Natural killer cell treated with Interleukin-12 subunit alpha and Interleukin-12 subunit beta and Interleukin-15 and Interleukin-18, amount 100 ng/mL, for 72 hours (primary cell): ENCODE measurements at regions not wholly inside any gene's neighbourhood (a gene's known extent, or its start where the extent isn't known, plus 50 kb on each side); places are given as distances from the start of the nearest gene placed in this dataset.
"Not testable (repeated sequence)": the region's sequence is repeated elsewhere in the genome, so short reads cannot be mapped to it uniquely, and the experiment has no call there.

Source experiments
- ATAC-seq, 2 donors: fragments of 150-1000 bp; cut with Tn5 transposase in 1 of 2; sonication (Bioruptor Pico), chemical (Tn5 transposase) in 1 of 2; 2 replicates each; pipeline ENCODE4 v1.10.0; 2021
- DNase-seq: peaks from one replicate; pipeline ENCODE4 v3.0.0; 2022; ENCODE audit warnings: low spot score
- H3K27ac Mint-ChIP-seq, 2 donors: 1 replicate in 1 of 2; 2 replicates in 1 of 2; pipeline ENCODE4 v1.8.0; 2022; ENCODE audit warnings: mixed read lengths in 2 of 2, mild to moderate bottlenecking in 1 of 2, moderate library complexity in 1 of 2
- H3K27me3 Mint-ChIP-seq, 2 donors: 1 replicate in 1 of 2; 2 replicates in 1 of 2; pipeline ENCODE4 v1.8.0; 2022; ENCODE audit warnings: mixed read lengths in 2 of 2
- H3K36me3 Mint-ChIP-seq: one replicate; pipeline ENCODE4 v1.8.0; 2022; ENCODE audit warnings: mixed read lengths
- H3K4me1 Mint-ChIP-seq, 2 donors: 1 replicate in 1 of 2; 2 replicates in 1 of 2; pipeline ENCODE4 v1.8.0; 2022; ENCODE audit warnings: low read depth in 2 of 2, mixed read lengths in 2 of 2, mild to moderate bottlenecking in 1 of 2
- H3K4me3 Mint-ChIP-seq: one replicate; pipeline ENCODE4 v1.8.0; 2022; ENCODE audit warnings: mixed read lengths
- H3K9me3 Mint-ChIP-seq: 2 replicates; pipeline ENCODE4 v1.8.0; 2022; ENCODE audit warnings: mixed read lengths

GRCh38 chr1:146536028-146536427 lies 307.2 kb upstream of the NOTCH2NLA start:
- H3K27me3 Mint-ChIP-seq, H3K4me1 Mint-ChIP-seq, DNase-seq, H3K4me3 Mint-ChIP-seq, H3K27ac Mint-ChIP-seq, H3K36me3 Mint-ChIP-seq, H3K9me3 Mint-ChIP-seq: not testable (repeated sequence)
- peak in 1 of 2 donors; percentile 6 for ATAC-seq

- H3K4me1 Mint-ChIP-seq, H3K9me3 Mint-ChIP-seq, H3K27me3 Mint-ChIP-seq, ATAC-seq, H3K36me3 Mint-ChIP-seq, H3K4me3 Mint-ChIP-seq, H3K27ac Mint-ChIP-seq, DNase-seq: not testable (repeated sequence)
Observed at GRCh38 chr1:146535575-146535974, 306.8 kb upstream of the NOTCH2NLA start.

GRCh38 chr1:146530958-146531357 lies 302.1 kb upstream of the NOTCH2NLA start:
- H3K27me3 Mint-ChIP-seq, H3K4me1 Mint-ChIP-seq, H3K27ac Mint-ChIP-seq, H3K4me3 Mint-ChIP-seq, H3K36me3 Mint-ChIP-seq, ATAC-seq, DNase-seq, H3K9me3 Mint-ChIP-seq: not testable (repeated sequence)

- H3K9me3 Mint-ChIP-seq, ATAC-seq, DNase-seq, H3K4me3 Mint-ChIP-seq, H3K27me3 Mint-ChIP-seq, H3K4me1 Mint-ChIP-seq, H3K36me3 Mint-ChIP-seq, H3K27ac Mint-ChIP-seq: not testable (repeated sequence)
Observed at GRCh38 chr1:146522812-146523211, 294.0 kb upstream of the NOTCH2NLA start.

DNA sequence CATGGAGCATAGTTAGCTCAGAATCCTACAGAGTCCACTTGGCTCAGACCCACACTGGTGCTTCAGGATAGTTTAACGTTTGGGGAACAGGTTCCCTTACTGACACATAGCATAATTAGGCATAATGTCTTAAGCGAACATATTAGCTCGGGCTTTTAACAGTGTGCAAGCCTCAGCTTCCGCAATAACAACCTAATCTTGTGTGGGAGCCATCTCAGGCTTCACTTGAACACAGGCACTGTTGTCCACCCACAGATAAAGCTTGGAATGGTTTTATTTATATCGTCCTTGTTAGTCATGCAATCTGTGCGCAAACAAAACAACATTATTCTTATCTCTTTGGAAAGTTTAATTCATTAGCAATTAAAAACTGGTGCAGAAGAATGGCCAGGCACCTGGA lies 293.5 kb upstream of the NOTCH2NLA start:
- not testable (repeated sequence) for ATAC-seq, H3K4me3 Mint-ChIP-seq, H3K36me3 Mint-ChIP-seq, H3K9me3 Mint-ChIP-seq, H3K27me3 Mint-ChIP-seq, H3K4me1 Mint-ChIP-seq, DNase-seq, H3K27ac Mint-ChIP-seq

DNA sequence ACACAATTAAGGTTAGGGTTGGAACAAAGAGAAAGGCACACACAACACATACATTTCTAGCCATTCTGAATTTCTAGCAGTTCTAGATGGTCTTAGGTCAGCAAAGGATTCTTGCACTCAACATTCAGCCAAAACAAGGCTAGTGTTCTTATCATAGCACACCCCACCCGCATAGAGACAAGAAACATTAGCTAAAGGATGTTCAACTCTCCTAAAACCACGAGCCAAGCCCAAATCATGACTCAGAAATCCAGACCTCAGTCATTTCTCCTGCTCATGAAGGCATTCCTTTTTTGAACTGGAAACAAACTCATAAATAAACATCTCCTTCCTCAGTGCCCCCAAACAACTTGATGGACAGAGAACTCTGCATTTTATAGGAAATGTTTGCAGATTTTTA lies 293.0 kb upstream of the NOTCH2NLA start:
- not testable (repeated sequence) for DNase-seq, H3K9me3 Mint-ChIP-seq, H3K27ac Mint-ChIP-seq, H3K4me1 Mint-ChIP-seq, H3K36me3 Mint-ChIP-seq, H3K27me3 Mint-ChIP-seq, H3K4me3 Mint-ChIP-seq, ATAC-seq

GRCh38 chr1:146513754-146514153 lies 284.9 kb upstream of the NOTCH2NLA start:
- not testable (repeated sequence) for H3K27ac Mint-ChIP-seq, H3K4me1 Mint-ChIP-seq, H3K9me3 Mint-ChIP-seq, DNase-seq, H3K4me3 Mint-ChIP-seq, H3K36me3 Mint-ChIP-seq, H3K27me3 Mint-ChIP-seq, ATAC-seq

DNA sequence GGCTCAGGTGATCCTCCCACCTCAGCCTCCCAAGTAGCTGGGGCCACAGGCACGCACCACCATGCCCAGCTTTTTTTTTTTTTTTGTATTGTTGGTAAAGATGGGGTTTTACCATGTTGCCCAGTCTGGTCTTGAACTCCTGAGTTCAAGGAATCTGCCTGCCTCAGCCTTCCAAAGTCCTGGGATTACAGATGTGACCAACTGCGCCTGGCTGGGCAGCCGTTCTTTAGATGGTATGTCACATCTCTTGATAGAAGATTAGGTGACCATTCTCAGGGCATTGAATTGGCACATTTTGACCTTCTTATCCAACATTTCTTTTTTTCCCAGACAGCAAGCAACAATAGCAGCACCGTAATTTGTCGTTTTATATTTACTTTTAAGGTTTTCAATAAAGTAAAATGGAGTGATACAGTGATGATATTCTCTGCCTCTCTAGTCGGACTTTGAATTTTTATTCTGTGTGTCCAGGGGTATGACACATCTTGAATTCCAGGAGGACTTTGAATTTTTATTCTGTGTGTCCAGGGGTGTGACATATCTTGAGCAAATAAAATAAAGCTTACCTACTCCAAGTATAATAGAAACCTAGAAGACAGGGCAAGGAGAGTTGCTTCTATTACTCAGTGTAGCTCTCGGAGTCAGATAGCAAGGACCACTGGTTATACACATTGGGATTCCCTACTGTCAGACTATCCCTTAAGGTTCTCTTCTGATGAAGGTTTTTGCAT lies 282.4 kb upstream of the NOTCH2NLA start:
- H3K27me3 Mint-ChIP-seq, H3K4me3 Mint-ChIP-seq, ATAC-seq, H3K9me3 Mint-ChIP-seq, DNase-seq, H3K36me3 Mint-ChIP-seq, H3K27ac Mint-ChIP-seq, H3K4me1 Mint-ChIP-seq: not testable (repeated sequence)

GRCh38 chr1:146510248-146510983 lies 281.6 kb upstream of the NOTCH2NLA start:
- H3K4me3 Mint-ChIP-seq, result not testable (repeated sequence)

GRCh38 chr1:146504121-146504520 lies 275.3 kb upstream of the NOTCH2NLA start:
- not testable (repeated sequence) for H3K27ac Mint-ChIP-seq, H3K4me3 Mint-ChIP-seq, H3K4me1 Mint-ChIP-seq, H3K9me3 Mint-ChIP-seq, H3K36me3 Mint-ChIP-seq, DNase-seq, ATAC-seq, H3K27me3 Mint-ChIP-seq

More at GRCh38 chr1:146510248-146510983, 281.6 kb upstream of the NOTCH2NLA start:
- H3K9me3 Mint-ChIP-seq, H3K27me3 Mint-ChIP-seq, H3K4me1 Mint-ChIP-seq, H3K36me3 Mint-ChIP-seq, DNase-seq, H3K27ac Mint-ChIP-seq: not testable (repeated sequence)
- ATAC-seq, result peak; percentile 49 to 68

- H3K4me3 Mint-ChIP-seq, H3K4me1 Mint-ChIP-seq, DNase-seq, H3K9me3 Mint-ChIP-seq, H3K36me3 Mint-ChIP-seq, ATAC-seq, H3K27ac Mint-ChIP-seq, H3K27me3 Mint-ChIP-seq: not testable (repeated sequence)
Observed at GRCh38 chr1:146487555-146487954, 258.7 kb upstream of the NOTCH2NLA start.

DNA sequence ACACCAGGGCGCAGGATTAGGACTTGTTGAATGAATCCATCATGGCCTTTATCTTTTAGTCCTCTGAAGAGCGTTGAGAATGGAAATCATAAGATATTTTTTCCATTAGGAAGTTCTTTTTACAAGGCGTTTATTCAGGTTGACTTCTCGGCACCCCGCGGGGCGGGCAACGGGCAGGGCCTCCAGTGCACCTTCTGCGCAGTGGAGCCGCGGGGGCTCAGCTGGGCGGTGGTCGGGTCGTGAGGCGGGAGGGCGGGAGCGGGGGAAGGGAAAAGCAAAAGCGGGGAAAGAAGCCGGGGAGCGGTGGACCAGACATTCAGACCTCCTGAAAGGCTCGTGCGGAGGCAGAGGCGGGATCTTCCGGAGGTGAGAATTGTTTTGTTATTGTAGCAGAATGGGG lies 258.3 kb upstream of the NOTCH2NLA start:
- ATAC-seq, H3K4me3 Mint-ChIP-seq: not testable (repeated sequence)

DNA sequence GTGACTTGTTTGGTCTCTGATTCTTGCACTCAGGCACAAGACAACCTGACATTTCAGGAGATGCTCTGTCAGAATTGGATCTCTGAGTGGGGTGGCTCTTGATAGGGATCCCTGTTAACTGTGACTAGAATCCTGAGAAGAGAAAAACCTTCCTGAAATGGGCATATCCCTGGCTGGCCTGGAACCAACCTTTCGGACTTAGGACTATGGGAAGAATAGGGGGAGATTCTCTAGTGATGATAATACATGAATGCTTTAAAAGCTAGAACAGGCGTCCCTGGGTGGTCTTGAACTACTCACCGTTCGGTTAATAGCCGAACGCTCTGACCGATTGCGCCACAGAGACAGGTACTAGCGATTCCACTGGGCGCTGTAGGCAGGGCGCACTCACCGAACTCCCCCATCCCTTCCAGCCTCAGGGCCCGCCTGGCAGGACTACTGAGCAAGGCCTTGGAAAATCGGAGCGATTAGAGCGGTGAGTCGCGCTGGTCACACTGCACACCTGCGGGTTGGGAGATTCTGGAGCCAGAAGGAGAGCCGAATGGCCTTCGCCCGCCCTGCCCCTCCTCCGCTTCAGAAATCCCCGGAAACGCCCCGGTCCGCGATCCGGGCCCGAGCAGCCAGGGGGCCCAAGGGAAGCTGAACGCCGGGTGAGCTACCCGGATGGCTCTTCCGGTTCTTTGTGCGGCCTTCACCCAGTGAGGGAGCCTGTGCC lies 257.6 kb upstream of the NOTCH2NLA start:
- peak in 1 of 2 donors; percentile 27 for ATAC-seq
- not testable (repeated sequence) for H3K4me1 Mint-ChIP-seq, H3K27me3 Mint-ChIP-seq, H3K4me3 Mint-ChIP-seq, H3K36me3 Mint-ChIP-seq, H3K9me3 Mint-ChIP-seq, H3K27ac Mint-ChIP-seq, DNase-seq

More for the DNA sequence above, 258.3 kb upstream of the NOTCH2NLA start:
- H3K36me3 Mint-ChIP-seq, H3K27me3 Mint-ChIP-seq, H3K9me3 Mint-ChIP-seq, DNase-seq, H3K4me1 Mint-ChIP-seq, H3K27ac Mint-ChIP-seq: not testable (repeated sequence)

DNA sequence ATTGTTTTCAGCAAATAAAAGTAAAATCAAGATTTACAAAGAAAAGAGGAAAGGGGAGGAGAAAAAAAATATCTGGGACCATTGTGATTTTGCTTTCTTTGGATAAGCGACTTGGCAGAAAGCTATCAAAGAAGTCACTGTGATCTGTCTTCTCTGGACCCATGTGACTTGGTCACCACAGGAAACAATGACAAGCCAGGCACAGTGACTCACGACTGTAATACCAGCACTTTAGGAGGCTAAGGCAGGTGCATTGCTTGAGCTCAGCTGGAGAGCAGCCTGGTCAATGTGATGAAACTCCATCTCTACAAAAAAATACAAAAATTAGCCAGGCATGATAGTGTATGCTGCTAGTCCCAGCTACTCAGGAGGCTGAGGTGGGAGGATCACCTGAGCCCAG lies 255.4 kb upstream of the NOTCH2NLA start:
- DNase-seq, H3K9me3 Mint-ChIP-seq, H3K4me1 Mint-ChIP-seq, H3K27ac Mint-ChIP-seq, H3K4me3 Mint-ChIP-seq, H3K27me3 Mint-ChIP-seq, H3K36me3 Mint-ChIP-seq: not testable (repeated sequence)
- peak; percentile 81 to 87 for ATAC-seq
